NB4 (cell line): ENCODE measurements at regions not wholly inside any gene's neighbourhood (a gene's known extent, or its start where the extent isn't known, plus 50 kb on each side); places are given as distances from the start of the nearest gene placed in this dataset.

ENCODE experiments used
- CTCF ChIP-seq: IDR thresholded peaks from one replicate; pipeline ENCODE4 v1.5.1; 2012; ENCODE audit warnings: low read depth, low read length
- MYC ChIP-seq: IDR thresholded peaks from 2 replicates; pipeline ENCODE4 v1.6.1; 2011; ENCODE audit warnings: low read depth, low read length
- POLR2A ChIP-seq: IDR thresholded peaks from 2 replicates; pipeline ENCODE4 v1.6.1; 2011; ENCODE audit warnings: mild to moderate bottlenecking; ENCODE audit not compliant: insufficient read length; ENCODE audit errors: extremely low read depth

- TF ChIP-seq POLR2A (no peak), CTCF (no peak), MYC (no peak)
Measured at GRCh38 chr3:41073190-41073589, 126.1 kb upstream of the CTNNB1 start.
